M059J (cell line): ENCODE measurements at regions not wholly inside any gene's neighbourhood (a gene's known extent, or its start where the extent isn't known, plus 50 kb on each side); places are given as distances from the start of the nearest gene placed in this dataset.

Experiments
- DNase-seq: peaks from one replicate; pipeline ENCODE4 v3.0.0-alpha.2; 2012; ENCODE audit warnings: low read depth

- peak; percentile 57 for DNase-seq
Measured at GRCh38 chr3:70120357-70120966, 120.9 kb downstream of the SAMMSON start.

- no peak for DNase-seq
Measured at GRCh38 chr3:70127192-70127591, 127.7 kb downstream of the SAMMSON start.

- no peak for DNase-seq
Measured at GRCh38 chr3:70137366-70137765, 137.8 kb downstream of the SAMMSON start.

GRCh38 chr3:70138606-70139005 lies 139.1 kb downstream of the SAMMSON start:
- DNase-seq, result no peak
